Colonic mucosa (tissue), 4 donors: ENCODE measurements at regions not wholly inside any gene's neighbourhood (a gene's known extent, or its start where the extent isn't known, plus 50 kb on each side); places are given as distances from the start of the nearest gene placed in this dataset.

ENCODE experiments used
- DNase-seq: peaks from one replicate; pipeline ENCODE4 v3.0.0-alpha.2; 2020
- H3K27ac ChIP-seq: fragments of 200-600 bp; one replicate; pipeline ENCODE4 v1.8.0; 2021
- H3K27me3 ChIP-seq: fragments of 200-600 bp; one replicate; pipeline ENCODE4 v1.8.0; 2021
- H3K36me3 ChIP-seq: fragments of 200-600 bp; one replicate; pipeline ENCODE4 v1.8.0; 2021
- H3K4me1 ChIP-seq: fragments of 200-600 bp; one replicate; pipeline ENCODE4 v1.8.0; 2021; ENCODE audit warnings: mild to moderate bottlenecking
- H3K4me3 ChIP-seq: fragments of 200-600 bp; one replicate; pipeline ENCODE4 v1.8.0; 2021
- H3K9ac ChIP-seq, 2 donors: one replicate each; pipeline ENCODE4 v1.7.0; 2013; ENCODE audit warnings: control low read depth in 2 of 2, low read depth in 2 of 2, low read length in 2 of 2
- H3K9me3 ChIP-seq: fragments of 200-600 bp; one replicate; pipeline ENCODE4 v1.8.0; 2021
- CTCF ChIP-seq: fragments of 200-600 bp; IDR thresholded peaks from one replicate; pipeline ENCODE4 v1.8.0; 2022; ENCODE audit warnings: antibody characterized with exemption, mild to moderate bottlenecking
- intact Hi-C: fragments of 100-400 bp; cut with DNase I; formaldehyde crosslinking; loops from one replicate; pipeline ENCODE4 v1.14.1; 2022
- donor health status: healthy.
- donor health status: DM: no; HTN: no; CAD: no.
- donor health status: DM: no; HTN: no; CAD: no.

DNA sequence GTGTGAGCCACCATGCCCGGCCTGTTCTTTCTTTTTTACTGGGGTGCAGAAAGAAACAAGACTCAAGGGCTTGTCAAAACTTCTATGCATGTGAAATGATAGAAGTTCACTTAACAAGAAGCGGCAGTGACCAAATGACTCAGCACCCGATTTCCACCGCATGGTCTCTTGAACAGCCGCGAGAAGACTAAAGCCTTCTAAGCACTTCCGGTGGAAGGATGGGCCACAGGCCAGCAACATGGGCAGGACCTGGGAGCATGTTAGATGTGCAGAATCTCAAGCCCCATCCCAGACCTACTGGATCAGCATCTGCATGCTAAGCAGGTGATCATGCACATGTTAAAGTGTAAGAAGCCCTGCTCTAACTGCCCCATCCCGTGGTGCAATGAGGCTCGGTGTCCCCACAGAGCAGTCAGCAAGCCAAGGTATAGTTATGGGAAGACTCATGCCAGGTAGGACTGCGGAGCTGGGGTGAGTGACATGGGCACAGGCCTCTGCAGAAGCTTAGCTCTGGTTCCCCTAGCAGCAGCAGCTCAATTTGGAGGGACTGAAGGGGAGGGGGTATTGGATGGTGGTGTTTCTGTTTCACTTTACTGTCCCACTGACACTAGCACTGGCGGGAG, 88.5 kb upstream of the HNF1B start:
- Histone ChIP-seq H3K36me3 (no peaks in the 10 kb centered on the region), H3K27me3 (no peaks in the 10 kb centered on the region), H3K4me1 (no peaks in the 10 kb centered on the region), H3K4me3 (no peak overlapping the region), H3K9me3 (no peaks in the 10 kb centered on the region), H3K27ac (no peak overlapping the region), H3K9ac (no peak overlapping the region)
- DNase-seq, result no peak
- intact Hi-C loops, result no loop called here
- no peak for TF ChIP-seq CTCF

DNA sequence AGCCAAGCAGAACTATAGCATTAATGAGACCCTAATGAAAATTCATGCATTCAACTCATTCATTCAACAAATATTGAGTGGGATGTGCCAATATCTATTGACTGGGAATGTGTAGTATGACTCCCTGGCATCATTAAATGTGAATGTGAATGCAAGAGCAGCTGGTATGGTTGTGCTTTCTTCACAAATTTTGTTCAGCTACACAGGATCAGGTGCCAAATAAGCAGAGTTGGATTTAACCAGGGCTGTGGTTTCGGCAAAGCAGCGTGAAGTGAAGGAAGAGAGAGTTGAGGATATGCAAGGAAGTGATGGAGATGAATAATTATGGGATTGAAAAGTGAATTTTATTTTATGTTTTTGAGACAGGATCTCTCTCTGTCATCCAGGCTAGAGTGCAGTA, 87.1 kb upstream of the HNF1B start:
- Histone ChIP-seq H3K9ac (no peak overlapping the region), H3K4me1 (no peaks in the 10 kb centered on the region), H3K27ac (no peak overlapping the region), H3K9me3 (no peaks in the 10 kb centered on the region), H3K36me3 (no peaks in the 10 kb centered on the region), H3K27me3 (no peaks in the 10 kb centered on the region), H3K4me3 (no peak overlapping the region)
- DNase-seq, result no peak
- no peak for TF ChIP-seq CTCF
- intact Hi-C loops, result no loop called here

GRCh38 chr17:37831492-37831891, 86.6 kb upstream of the HNF1B start:
- H3K4me3 ChIP-seq, result no peak overlapping the region
- no peaks in the 10 kb centered on the region for H3K9me3 ChIP-seq
- no peak overlapping the region for H3K27ac ChIP-seq
- H3K27me3 ChIP-seq, result no peaks in the 10 kb centered on the region
- no peak for DNase-seq
- TF ChIP-seq CTCF, result no peak
- intact Hi-C loops, result no loop called here
- H3K9ac ChIP-seq, result no peak overlapping the region
- H3K4me1 ChIP-seq, result no peaks in the 10 kb centered on the region
- H3K36me3 ChIP-seq, result no peaks in the 10 kb centered on the region

GRCh38 chr17:37830151-37830993, 85.5 kb upstream of the HNF1B start:
- intact Hi-C loops, result no loop called here
- H3K9ac ChIP-seq, result no peak overlapping the region
- no peak for DNase-seq
- H3K4me3 ChIP-seq, result no peak overlapping the region
- no peaks in the 10 kb centered on the region for H3K9me3 ChIP-seq
- TF ChIP-seq CTCF, result no peak
- no peaks in the 10 kb centered on the region for H3K36me3 ChIP-seq
- H3K4me1 ChIP-seq, result no peaks in the 10 kb centered on the region
- no peak overlapping the region for H3K27ac ChIP-seq
- no peaks in the 10 kb centered on the region for H3K27me3 ChIP-seq

GRCh38 chr17:37829592-37830123, 84.8 kb upstream of the HNF1B start:
- no peak for DNase-seq
- H3K4me1 ChIP-seq, result no peaks in the 10 kb centered on the region
- intact Hi-C loops, result no loop called here
- H3K9me3 ChIP-seq, result no peaks in the 10 kb centered on the region
- no peak overlapping the region for H3K9ac ChIP-seq
- H3K4me3 ChIP-seq, result no peak overlapping the region
- no peak for TF ChIP-seq CTCF
- no peaks in the 10 kb centered on the region for H3K27me3 ChIP-seq
- H3K27ac ChIP-seq, result no peak overlapping the region
- H3K36me3 ChIP-seq, result no peaks in the 10 kb centered on the region
